ENCODE measurements at regions not wholly inside any gene's neighbourhood (a gene's known extent, or its start where the extent isn't known, plus 50 kb on each side); places are given as distances from the start of the nearest gene placed in this dataset.

GRCh38 chr6:105920071-105920470 is 166.1 kb upstream of the PRDM1 start:
- POLR2A ChIA-PET = no interaction called here
- ATAC-seq (no peak), DNase-seq (ENCODE audit: low read depth in 1 of 2, low spot score in 1 of 2) (no peak), FAIRE-seq (no peak)
- 68% methylated on average over 2 of the region's 2 CpGs for WGBS (ENCODE audit: missing lambda C conversion rate)
- CTCF ChIA-PET = no interaction called here
- no peaks in the 10 kb centered on the region for H3K4me1 ChIP-seq
- no peaks in the 10 kb centered on the region for H3K9me3 ChIP-seq
- no peak overlapping the region for H3K4me3 ChIP-seq
- no peak overlapping the region for H3K27ac ChIP-seq
- H3K4me2 ChIP-seq = no peak overlapping the region
- TF ChIP-seq EP300 (IDR thresholded peaks at IDR 0.05) (no peak), EHF (CRISPR knock-in tag; IDR thresholded peaks at IDR 0.05) (no peak), NPAS2 (CRISPR knock-in tag; IDR thresholded peaks at IDR 0.05; ENCODE audit: borderline replicate concordance) (no peak), KDM1A (IDR thresholded peaks at IDR 0.05; ENCODE audit: low read depth) (no peak), ESRRA (IDR thresholded peaks at IDR 0.05; ENCODE audit: borderline replicate concordance, low read length) (no peak), RAD21 (conservative IDR thresholded peaks at IDR 0.05 in 1 of 2, IDR thresholded peaks at IDR 0.05 in 1 of 2) (no peak), CBX8 (IDR thresholded peaks at IDR 0.05) (no peak), E2F6 (IDR thresholded peaks at IDR 0.05; ENCODE audit: borderline replicate concordance, low read depth) (no peak), FOXS1 (CRISPR knock-in tag; IDR thresholded peaks at IDR 0.05) (no peak), ZC3H11A (IDR thresholded peaks at IDR 0.05) (no peak), RARB (CRISPR knock-in tag; IDR thresholded peaks at IDR 0.05) (no peak), NR3C1 (IDR thresholded peaks at IDR 0.05) (no peak), GATA3 (IDR thresholded peaks at IDR 0.05; ENCODE audit: borderline replicate concordance) (no peak)

DNA sequence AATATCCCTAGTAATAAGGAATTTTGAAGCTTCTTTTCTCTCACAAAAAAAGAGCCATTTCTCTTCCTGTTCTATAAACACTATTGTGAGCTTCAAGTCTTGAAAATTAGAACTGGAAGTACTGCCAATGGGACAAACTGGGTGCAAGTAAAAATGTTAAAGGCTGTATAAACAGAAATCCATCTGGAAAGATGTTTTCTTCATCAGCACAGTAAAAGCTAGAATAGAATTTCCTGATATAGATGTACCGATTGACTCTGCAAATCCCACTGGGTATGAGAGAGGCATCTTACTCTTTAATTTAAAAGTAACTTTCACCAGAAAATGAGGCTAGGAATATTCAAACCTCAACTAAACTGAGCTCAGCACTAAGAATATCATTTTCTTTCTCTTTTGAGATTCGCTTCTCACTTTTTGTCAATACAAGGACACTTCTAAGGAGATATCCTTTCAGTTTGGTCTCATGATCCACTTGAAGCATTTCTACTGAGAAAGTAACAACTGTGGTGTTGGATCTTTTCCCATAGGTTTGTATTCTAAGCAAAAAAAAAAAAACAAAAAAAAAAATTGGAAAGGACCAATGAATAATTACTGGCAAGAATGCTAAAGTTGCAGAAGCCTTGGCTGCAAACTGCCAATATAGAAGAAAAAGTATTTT is 169.0 kb upstream of the PRDM1 start:
- no peaks in the 10 kb centered on the region for H3K4me1 ChIP-seq
- no peak for DNase-seq (ENCODE audit: low read depth in 1 of 2, low spot score in 1 of 2)
- ATAC-seq = no peak
- TF ChIP-seq CHD2 (IDR thresholded peaks at IDR 0.05; ENCODE audit: low read length, partially characterized antibody) (no peak), FOSB (CRISPR knock-in tag; IDR thresholded peaks at IDR 0.05) (no peak), FOSL2 (IDR thresholded peaks at IDR 0.05) (no peak), FOSL2 (CRISPR knock-in tag; IDR thresholded peaks at IDR 0.05) (no peak), CBX8 (IDR thresholded peaks at IDR 0.05) (no peak), EHMT2 (IDR thresholded peaks at IDR 0.05; ENCODE audit: low read depth) (no peak), NPAS2 (CRISPR knock-in tag; IDR thresholded peaks at IDR 0.05; ENCODE audit: borderline replicate concordance) (no peak)
- no peak overlapping the region for H3K27ac ChIP-seq
- no peak overlapping the region for H3K4me3 ChIP-seq
- no peaks in the 10 kb centered on the region for H3K9me3 ChIP-seq
- H3K4me2 ChIP-seq = no peak overlapping the region
- 90% methylated on average over 2 of the region's 2 CpGs for WGBS (ENCODE audit: missing lambda C conversion rate)
- CTCF ChIA-PET = no interaction called here
- POLR2A ChIA-PET = no interaction called here
- no peak for FAIRE-seq

DNA sequence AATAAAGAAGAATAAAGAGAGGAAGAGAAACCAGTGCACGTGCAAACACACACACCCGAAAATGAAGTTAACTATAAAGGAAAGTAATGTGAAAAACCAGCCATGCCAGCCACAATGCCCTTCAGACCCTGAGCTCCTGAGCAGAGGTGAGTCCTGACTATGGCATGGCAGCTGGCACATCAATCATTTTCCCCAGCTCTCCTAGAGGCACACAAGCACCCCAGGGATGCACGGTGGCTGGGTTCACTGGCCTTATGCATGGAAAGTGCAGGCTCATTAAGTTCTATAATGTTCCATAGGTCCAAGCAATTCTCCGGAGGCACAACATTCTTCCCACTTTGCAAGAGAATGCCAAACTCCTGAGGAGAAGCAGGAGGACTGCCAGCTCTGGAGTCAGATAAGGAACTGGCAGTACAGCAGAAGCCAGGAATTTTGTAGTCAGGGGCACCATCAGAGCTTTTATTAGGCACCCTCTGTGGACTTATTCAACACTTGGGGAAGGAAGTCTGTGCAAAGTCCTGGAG is 175.0 kb upstream of the PRDM1 start:
- WGBS (ENCODE audit: missing lambda C conversion rate) = 78% methylated on average over 4 of the region's 4 CpGs
- no peak overlapping the region for H3K4me3 ChIP-seq
- ATAC-seq = no peak
- TF ChIP-seq FOSB (CRISPR knock-in tag; IDR thresholded peaks at IDR 0.05) (no peak), ZFP36 (IDR thresholded peaks at IDR 0.05; ENCODE audit: borderline replicate concordance, partially characterized antibody) (no peak)
- POLR2A ChIA-PET = no interaction called here
- no peak overlapping the region for H3K4me2 ChIP-seq
- CTCF ChIA-PET = no interaction called here
- no peak overlapping the region for H3K27ac ChIP-seq
- no peaks in the 10 kb centered on the region for H3K4me1 ChIP-seq
- no peaks in the 10 kb centered on the region for H3K9me3 ChIP-seq
- no peak for DNase-seq (ENCODE audit: low read depth in 1 of 2, low spot score in 1 of 2)
- FAIRE-seq = no peak

GRCh38 chr6:105909106-105909505 is 177.0 kb upstream of the PRDM1 start:
- no peaks in the 10 kb centered on the region for H3K4me1 ChIP-seq
- no peak overlapping the region for H3K27ac ChIP-seq
- FAIRE-seq (no peak), DNase-seq (ENCODE audit: low read depth in 1 of 2, low spot score in 1 of 2) (no peak), ATAC-seq (no peak)
- no peak overlapping the region for H3K4me3 ChIP-seq
- 74% methylated on average over 6 of the region's 6 CpGs for WGBS (ENCODE audit: missing lambda C conversion rate)
- CTCF ChIA-PET = no interaction called here
- no peaks in the 10 kb centered on the region for H3K9me3 ChIP-seq
- POLR2A ChIA-PET = no interaction called here
- TF ChIP-seq CBX8 (IDR thresholded peaks at IDR 0.05) (no peak), CHD2 (IDR thresholded peaks at IDR 0.05; ENCODE audit: low read length, partially characterized antibody) (no peak), USF2 (IDR thresholded peaks at IDR 0.05) (no peak)
- H3K4me2 ChIP-seq = no peak overlapping the region
